ENCODE measurements at regions not wholly inside any gene's neighbourhood (a gene's known extent, or its start where the extent isn't known, plus 50 kb on each side); places are given as distances from the start of the nearest gene placed in this dataset.

- no peak for TF ChIP-seq CTCF (IDR thresholded peaks at IDR 0.05; ENCODE audit: control extremely low read depth, extremely low read depth, low read depth, missing control alignments)
- ChIA-PET CTCF (no interaction called here), POLR2A (no interaction called here)
- no peak for DNase-seq (ENCODE audit: extremely low spot score)
These were observed 365.1 kb downstream of the MAGEB5 start for GRCh38 chrX:26581091-26581490.

GRCh38 chrX:26580021-26580420 lies 364.1 kb downstream of the MAGEB5 start:
- ChIA-PET POLR2A (no interaction called here), CTCF (no interaction called here)
- TF ChIP-seq CTCF (IDR thresholded peaks at IDR 0.05; ENCODE audit: control extremely low read depth, extremely low read depth, low read depth, missing control alignments) = no peak
- no peak for DNase-seq (ENCODE audit: extremely low spot score)

GRCh38 chrX:26574234-26574633 lies 358.3 kb downstream of the MAGEB5 start:
- POLR2A ChIA-PET = no interaction called here
- no peak for TF ChIP-seq CTCF (IDR thresholded peaks at IDR 0.05; ENCODE audit: control extremely low read depth, extremely low read depth, low read depth, missing control alignments)
- DNase-seq (ENCODE audit: extremely low spot score) = no peak
- CTCF ChIA-PET = no interaction called here

GRCh38 chrX:26562156-26562555 lies 346.2 kb downstream of the MAGEB5 start:
- DNase-seq (ENCODE audit: extremely low spot score) = no peak
- ChIA-PET POLR2A (no interaction called here), CTCF (no interaction called here)
- TF ChIP-seq CTCF (IDR thresholded peaks at IDR 0.05; ENCODE audit: control extremely low read depth, extremely low read depth, low read depth, missing control alignments) = no peak

GRCh38 chrX:26559855-26560254 lies 343.9 kb downstream of the MAGEB5 start:
- DNase-seq (ENCODE audit: extremely low spot score) = no peak
- ChIA-PET POLR2A (no interaction called here), CTCF (no interaction called here)
- no peak for TF ChIP-seq CTCF (IDR thresholded peaks at IDR 0.05; ENCODE audit: control extremely low read depth, extremely low read depth, low read depth, missing control alignments)

- DNase-seq (ENCODE audit: extremely low spot score) = no peak
- CTCF ChIA-PET = no interaction called here
- no peak for TF ChIP-seq CTCF (IDR thresholded peaks at IDR 0.05; ENCODE audit: control extremely low read depth, extremely low read depth, low read depth, missing control alignments)
- POLR2A ChIA-PET = no interaction called here
These were observed 342.9 kb downstream of the MAGEB5 start for GRCh38 chrX:26558719-26559386.

Measured in GM10248 (cell line).